ENCODE measurements at regions not wholly inside any gene's neighbourhood (a gene's known extent, or its start where the extent isn't known, plus 50 kb on each side); places are given as distances from the start of the nearest gene placed in this dataset.
"Not testable (repeated sequence)": the region's sequence is repeated elsewhere in the genome, so short reads cannot be mapped to it uniquely, and the experiment has no call there.

- POLR2A ChIA-PET = interaction anchor here (0.7 to 1.4 kb wide), 8 partner anchors 9 to 1482 kb away, joined by 3 to 9 read pairs (median 4); no protein-coding TSS in a partner anchor
- H3K9me3 Mint-ChIP-seq (ENCODE audit: unreplicated experiment) = no peaks in the 10 kb centered on the region
- CTCF ChIA-PET = interaction anchor here (0.6 to 0.7 kb wide), 4 partner anchors 9 to 415 kb away, joined by 3 read pairs; no protein-coding TSS in a partner anchor
- intact Hi-C loops (cut with micrococcal nuclease) = loop anchor here (2.0 to 10.0 kb wide), 2 partner anchors 75 to 113 kb away; no protein-coding TSS in a partner anchor
- H3K4me1 Mint-ChIP-seq (ENCODE audit: insufficient read depth, unreplicated experiment) = peaks cover 11% of the 10 kb centered on the region
- no peak for TF ChIP-seq CTCF (IDR thresholded peaks at IDR 0.05; ENCODE audit: unreplicated experiment)
- DNase-seq (ENCODE audit: unreplicated experiment) = peak; percentile 83
- H3K36me3 Mint-ChIP-seq (ENCODE audit: insufficient read depth, unreplicated experiment) = no peaks in the 10 kb centered on the region
- peak overlapping the region; percentile 75 for H3K27ac Mint-ChIP-seq (ENCODE audit: low read depth, unreplicated experiment)
- H3K27me3 Mint-ChIP-seq (ENCODE audit: insufficient read depth, unreplicated experiment) = no peaks in the 10 kb centered on the region
- H3K4me3 Mint-ChIP-seq (ENCODE audit: unreplicated experiment) = no peak overlapping the region
- no TSS peak for BruUV-seq (replicated peaks)
Measured at GRCh38 chr4:164648151-164648848, 105.6 kb upstream of the SMIM31 start.

- Mint-ChIP-seq H3K4me1 (ENCODE audit: insufficient read depth, unreplicated experiment) (peaks cover 11% of the 10 kb centered on the region), H3K36me3 (ENCODE audit: insufficient read depth, unreplicated experiment) (no peaks in the 10 kb centered on the region), H3K4me3 (ENCODE audit: unreplicated experiment) (no peak overlapping the region), H3K9me3 (ENCODE audit: unreplicated experiment) (no peaks in the 10 kb centered on the region), H3K27me3 (ENCODE audit: insufficient read depth, unreplicated experiment) (no peaks in the 10 kb centered on the region), H3K27ac (ENCODE audit: low read depth, unreplicated experiment) (peak overlapping the region; percentile 75)
- peak; percentile 14 for DNase-seq (ENCODE audit: unreplicated experiment)
- intact Hi-C loops (cut with micrococcal nuclease) = loop anchor here (2.0 to 10.0 kb wide), 2 partner anchors 76 to 114 kb away; no protein-coding TSS in a partner anchor
- ChIA-PET CTCF (interaction anchor here (0.6 to 0.7 kb wide), 4 partner anchors 10 to 414 kb away, joined by 3 read pairs; no protein-coding TSS in a partner anchor), POLR2A (interaction anchor here (0.5 to 1.4 kb wide), 9 partner anchors 9 to 1483 kb away, joined by 3 to 4 read pairs (median 3); no protein-coding TSS in a partner anchor)
- TF ChIP-seq CTCF (IDR thresholded peaks at IDR 0.05; ENCODE audit: unreplicated experiment) = no peak
- no TSS peak for BruUV-seq (replicated peaks)
Measured at GRCh38 chr4:164648849-164649212, 105.1 kb upstream of the SMIM31 start.

GRCh38 chr4:164659765-164660164, 94.2 kb upstream of the SMIM31 start:
- intact Hi-C loops (cut with micrococcal nuclease) = no loop called here
- H3K4me3 Mint-ChIP-seq (ENCODE audit: unreplicated experiment) = no peak overlapping the region
- no peaks in the 10 kb centered on the region for H3K36me3 Mint-ChIP-seq (ENCODE audit: insufficient read depth, unreplicated experiment)
- no peak for TF ChIP-seq CTCF (IDR thresholded peaks at IDR 0.05; ENCODE audit: unreplicated experiment)
- no peaks in the 10 kb centered on the region for H3K27me3 Mint-ChIP-seq (ENCODE audit: insufficient read depth, unreplicated experiment)
- no peaks in the 10 kb centered on the region for H3K4me1 Mint-ChIP-seq (ENCODE audit: insufficient read depth, unreplicated experiment)
- no peak for DNase-seq (ENCODE audit: unreplicated experiment)
- POLR2A ChIA-PET = no interaction called here
- no TSS peak for BruUV-seq (replicated peaks)
- H3K9me3 Mint-ChIP-seq (ENCODE audit: unreplicated experiment) = peaks cover 15% of the 10 kb centered on the region
- CTCF ChIA-PET = no interaction called here
- H3K27ac Mint-ChIP-seq (ENCODE audit: low read depth, unreplicated experiment) = no peak overlapping the region

GRCh38 chr4:164676152-164676551, 77.8 kb upstream of the SMIM31 start:
- DNase-seq (ENCODE audit: unreplicated experiment); H3K9me3 Mint-ChIP-seq (ENCODE audit: unreplicated experiment); H3K27ac Mint-ChIP-seq (ENCODE audit: low read depth, unreplicated experiment); H3K36me3 Mint-ChIP-seq (ENCODE audit: insufficient read depth, unreplicated experiment); H3K27me3 Mint-ChIP-seq (ENCODE audit: insufficient read depth, unreplicated experiment); POLR2A ChIA-PET; CTCF ChIA-PET; intact Hi-C loops (cut with micrococcal nuclease); H3K4me3 Mint-ChIP-seq (ENCODE audit: unreplicated experiment); H3K4me1 Mint-ChIP-seq (ENCODE audit: insufficient read depth, unreplicated experiment); BruUV-seq (replicated peaks): not testable (repeated sequence)

Measured in MCF 10A (cell line).